Retina (tissue), 1 donor: ENCODE measurements at regions not wholly inside any gene's neighbourhood (a gene's known extent, or its start where the extent isn't known, plus 50 kb on each side); places are given as distances from the start of the nearest gene placed in this dataset.
"Not testable (repeated sequence)": the region's sequence is repeated elsewhere in the genome, so short reads cannot be mapped to it uniquely, and the experiment has no call there.

Experiments
- DNase-seq: peaks from one replicate; pipeline ENCODE4 v3.0.0-alpha.2; 2016

GRCh38 chr21:28636752-28637691 is 355.7 kb downstream of the LTN1 start:
- no peak for DNase-seq

- DNase-seq = no peak
These were observed 357.1 kb downstream of the LTN1 start for GRCh38 chr21:28635541-28635940.

GRCh38 chr21:28633839-28634555 is 358.7 kb downstream of the LTN1 start:
- no peak for DNase-seq

- DNase-seq = no peak
These were observed 359.8 kb downstream of the LTN1 start for GRCh38 chr21:28632755-28633408.

GRCh38 chr21:28627691-28628090 is 365.0 kb downstream of the LTN1 start:
- DNase-seq = no peak

GRCh38 chr21:28627261-28627660 is 365.4 kb downstream of the LTN1 start:
- DNase-seq = no peak

- no peak for DNase-seq
These were observed 368.1 kb downstream of the LTN1 start for GRCh38 chr21:28624626-28625025.

GRCh38 chr21:28617300-28617699 is 375.4 kb downstream of the LTN1 start:
- DNase-seq = no peak

GRCh38 chr21:28615276-28615675 is 377.4 kb downstream of the LTN1 start:
- DNase-seq = no peak

GRCh38 chr21:28614791-28615190 is 377.9 kb downstream of the LTN1 start:
- DNase-seq = no peak

- DNase-seq = no peak
These were observed 384.0 kb downstream of the LTN1 start for GRCh38 chr21:28608646-28609045.

GRCh38 chr21:28607545-28607944 is 385.1 kb downstream of the LTN1 start:
- no peak for DNase-seq

- DNase-seq = no peak
These were observed 387.6 kb downstream of the LTN1 start for GRCh38 chr21:28604946-28605537.

- no peak for DNase-seq
These were observed 390.1 kb downstream of the LTN1 start for GRCh38 chr21:28602546-28602945.

GRCh38 chr21:28598214-28598613 is 394.5 kb downstream of the LTN1 start:
- DNase-seq = no peak

GRCh38 chr21:28592205-28592865 is 400.3 kb downstream of the LTN1 start:
- no peak for DNase-seq

GRCh38 chr21:28590676-28591075 is 402.0 kb downstream of the LTN1 start:
- no peak for DNase-seq

GRCh38 chr21:28590026-28590425 is 402.7 kb downstream of the LTN1 start:
- DNase-seq = no peak

GRCh38 chr21:28588997-28589396 is 403.7 kb downstream of the LTN1 start:
- no peak for DNase-seq

GRCh38 chr21:28587748-28588147 is 404.9 kb downstream of the LTN1 start:
- no peak for DNase-seq

GRCh38 chr21:28581976-28582375 is 410.7 kb downstream of the LTN1 start:
- no peak for DNase-seq

- not testable (repeated sequence) for DNase-seq
These were observed 411.4 kb downstream of the LTN1 start for GRCh38 chr21:28581311-28581731.

GRCh38 chr21:28580585-28580984 is 412.1 kb downstream of the LTN1 start:
- DNase-seq = no peak
